ENCODE measurements at regions not wholly inside any gene's neighbourhood (a gene's known extent, or its start where the extent isn't known, plus 50 kb on each side); places are given as distances from the start of the nearest gene placed in this dataset.

GRCh38 chr2:106631281-106631680 is 144.1 kb downstream of the CD8B2 start:
- DNase-seq = no peak

- peak; percentile 51 for DNase-seq
Observed at GRCh38 chr2:106638043-106638442, 150.9 kb downstream of the CD8B2 start.

GRCh38 chr2:106638580-106638979 is 151.4 kb downstream of the CD8B2 start:
- no peak for DNase-seq

GRCh38 chr2:106642679-106643078 is 155.5 kb downstream of the CD8B2 start:
- peak; percentile 57 for DNase-seq

- DNase-seq = no peak
Observed at GRCh38 chr2:106644623-106645022, 157.5 kb downstream of the CD8B2 start.

- no peak for DNase-seq
Observed at GRCh38 chr2:106646605-106647004, 159.4 kb downstream of the CD8B2 start.

GRCh38 chr2:106649306-106649705 is 162.1 kb downstream of the CD8B2 start:
- no peak for DNase-seq

- no peak for DNase-seq
Observed at GRCh38 chr2:106653465-106653864, 166.3 kb downstream of the CD8B2 start.

GRCh38 chr2:106658616-106659015 is 171.5 kb downstream of the CD8B2 start:
- DNase-seq = no peak

- DNase-seq = no peak
Observed at GRCh38 chr2:106664669-106665068, 177.5 kb downstream of the CD8B2 start.

GRCh38 chr2:106667478-106668070 is 180.4 kb downstream of the CD8B2 start:
- no peak for DNase-seq

- DNase-seq = no peak
Observed at GRCh38 chr2:106685180-106685897, 198.2 kb downstream of the CD8B2 start.

GRCh38 chr2:106686814-106687213 is 199.2 kb downstream of the ST6GAL2 start:
- no peak for DNase-seq

- DNase-seq = no peak
Observed at GRCh38 chr2:106694964-106695470, 190.9 kb downstream of the ST6GAL2 start.

GRCh38 chr2:106695919-106696318 is 190.0 kb downstream of the ST6GAL2 start:
- DNase-seq = peak; percentile 2

GRCh38 chr2:106700616-106701015 is 185.4 kb downstream of the ST6GAL2 start:
- peak; percentile 38 for DNase-seq

- peak; percentile 85 for DNase-seq
Observed at GRCh38 chr2:106701203-106702022, 184.6 kb downstream of the ST6GAL2 start.

GRCh38 chr2:106703161-106703560 is 182.8 kb downstream of the ST6GAL2 start:
- no peak for DNase-seq

- DNase-seq = no peak
Observed at GRCh38 chr2:106704798-106705197, 181.2 kb downstream of the ST6GAL2 start.

- no peak for DNase-seq
Observed at GRCh38 chr2:106705877-106706276, 180.1 kb downstream of the ST6GAL2 start.

- no peak for DNase-seq
Observed at GRCh38 chr2:106706283-106706682, 179.7 kb downstream of the ST6GAL2 start.

- DNase-seq = no peak
Observed at GRCh38 chr2:106708209-106708608, 177.8 kb downstream of the ST6GAL2 start.

- DNase-seq = no peak
Observed at GRCh38 chr2:106709229-106709628, 176.7 kb downstream of the ST6GAL2 start.

- no peak for DNase-seq
Observed at GRCh38 chr2:106719222-106719621, 166.7 kb downstream of the ST6GAL2 start.

Measured in NCI-H69 (cell line).